HG03521 (cell line): ENCODE measurements at regions not wholly inside any gene's neighbourhood (a gene's known extent, or its start where the extent isn't known, plus 50 kb on each side); places are given as distances from the start of the nearest gene placed in this dataset.

Source experiments
- ATAC-seq: cut with Tn5 transposase; IDR thresholded peaks from one replicate; pipeline ENCODE4 v1.9.1; 2021; ENCODE audit warnings: mild to moderate bottlenecking, moderate library complexity; ENCODE audit not compliant: unreplicated experiment

- ATAC-seq = no peak
These were observed 93.5 kb upstream of the NFIA start for GRCh38 chr1:60988891-60989290.

DNA sequence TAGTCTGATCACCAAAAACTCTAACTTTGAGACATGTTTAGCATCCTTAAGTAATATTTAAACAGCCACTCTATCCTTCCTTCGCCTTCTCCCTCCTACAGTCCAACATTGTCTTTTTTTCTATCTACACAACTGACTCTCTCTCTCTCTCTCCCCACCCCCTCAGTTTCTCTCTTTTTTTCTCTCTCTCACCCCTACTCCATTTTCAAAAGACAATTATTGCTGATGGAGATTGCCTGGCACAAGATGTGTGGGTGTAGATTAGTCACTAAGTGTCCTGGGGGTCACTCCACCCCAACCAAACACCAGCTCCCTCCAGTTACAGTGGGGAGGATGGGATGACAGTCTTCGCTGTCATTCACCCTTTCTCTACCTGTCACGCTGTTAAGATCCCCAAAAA lies 94.5 kb upstream of the NFIA start:
- ATAC-seq = no peak

DNA sequence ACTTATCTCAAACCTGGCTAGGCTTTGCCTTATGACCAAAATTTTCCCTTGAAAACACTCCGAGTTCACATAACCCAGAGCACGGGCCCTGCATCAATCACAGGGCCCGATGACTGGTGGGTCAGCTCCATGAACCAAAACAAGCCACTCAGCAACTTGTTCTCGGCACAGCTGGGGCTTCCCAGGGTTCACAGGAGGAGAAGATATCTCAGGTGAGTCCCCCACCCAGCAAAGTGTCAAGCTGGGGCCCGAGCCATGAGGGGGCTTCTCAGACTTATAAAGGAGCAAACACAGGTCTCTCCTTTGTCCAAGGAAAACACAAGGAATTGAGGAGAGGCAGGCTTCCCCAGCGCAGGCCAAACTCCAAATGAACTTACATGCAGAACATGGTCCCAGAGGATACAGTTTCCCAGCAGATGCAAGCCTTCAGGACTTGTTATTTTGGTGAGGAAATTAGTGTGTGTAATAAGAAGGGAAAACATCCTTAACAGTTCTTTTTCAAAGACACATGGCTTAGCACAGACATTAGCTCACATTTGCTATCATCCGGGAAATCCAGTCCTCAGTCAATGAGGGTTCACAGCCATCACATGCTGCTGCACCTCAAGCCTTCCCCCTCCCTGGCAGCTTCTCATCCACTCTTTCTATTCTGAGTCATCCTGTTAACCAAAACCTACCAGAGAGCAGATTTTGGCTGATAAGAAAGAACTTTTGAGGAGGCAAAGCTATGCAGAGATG lies 98.1 kb upstream of the NFIA start:
- ATAC-seq = no peak

GRCh38 chr1:60983701-60984061 lies 98.7 kb upstream of the NFIA start:
- no peak for ATAC-seq

GRCh38 chr1:60982539-60982938 lies 99.8 kb upstream of the NFIA start:
- no peak for ATAC-seq

- ATAC-seq = no peak
These were observed 101.0 kb upstream of the NFIA start for GRCh38 chr1:60981357-60981756.

DNA sequence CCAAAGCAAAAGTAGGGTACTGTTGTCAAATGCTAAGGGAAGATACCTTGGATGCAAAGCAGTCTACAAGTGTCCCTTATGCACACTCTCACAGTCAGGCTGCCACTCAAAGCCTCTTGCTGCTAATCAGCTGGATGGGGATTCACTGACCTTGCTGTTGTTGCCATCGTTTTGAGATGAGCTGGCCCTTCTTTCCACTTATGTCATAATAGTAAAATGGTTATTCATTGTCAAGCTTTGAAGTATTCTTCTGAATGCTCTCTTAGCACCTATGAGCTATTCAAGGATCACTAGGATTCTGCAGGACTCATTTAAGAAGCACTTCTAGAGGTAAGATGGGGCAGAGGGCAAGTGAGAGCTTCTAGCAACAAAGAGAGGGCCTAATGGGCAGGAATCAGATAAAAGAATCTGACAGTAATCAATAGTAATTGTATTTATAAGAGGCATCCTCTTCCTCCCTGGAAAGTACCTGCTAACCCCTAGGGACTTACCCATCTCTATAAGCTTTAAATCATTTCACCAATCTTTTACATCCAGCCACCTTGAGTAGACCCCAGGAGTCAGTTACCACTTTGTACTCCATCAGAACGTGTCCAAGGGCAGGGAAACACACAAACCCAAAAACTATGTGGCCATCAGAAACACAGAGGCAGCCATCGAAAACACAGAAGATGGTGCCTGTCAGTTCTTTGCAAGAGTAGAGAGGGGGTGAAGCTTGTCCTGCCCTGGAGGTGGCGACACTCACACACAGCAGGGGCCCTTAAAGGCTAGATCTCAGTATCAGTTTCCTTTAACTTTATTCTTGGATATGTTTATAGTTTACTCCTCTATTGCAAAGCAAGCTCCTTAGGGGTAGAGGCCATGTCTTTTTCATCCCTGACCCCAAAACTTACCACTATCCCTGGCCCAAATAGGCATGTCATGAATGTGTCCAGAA lies 103.7 kb upstream of the NFIA start:
- ATAC-seq = peak; percentile 80

- no peak for ATAC-seq
These were observed 104.7 kb upstream of the NFIA start for GRCh38 chr1:60977661-60978060.

DNA sequence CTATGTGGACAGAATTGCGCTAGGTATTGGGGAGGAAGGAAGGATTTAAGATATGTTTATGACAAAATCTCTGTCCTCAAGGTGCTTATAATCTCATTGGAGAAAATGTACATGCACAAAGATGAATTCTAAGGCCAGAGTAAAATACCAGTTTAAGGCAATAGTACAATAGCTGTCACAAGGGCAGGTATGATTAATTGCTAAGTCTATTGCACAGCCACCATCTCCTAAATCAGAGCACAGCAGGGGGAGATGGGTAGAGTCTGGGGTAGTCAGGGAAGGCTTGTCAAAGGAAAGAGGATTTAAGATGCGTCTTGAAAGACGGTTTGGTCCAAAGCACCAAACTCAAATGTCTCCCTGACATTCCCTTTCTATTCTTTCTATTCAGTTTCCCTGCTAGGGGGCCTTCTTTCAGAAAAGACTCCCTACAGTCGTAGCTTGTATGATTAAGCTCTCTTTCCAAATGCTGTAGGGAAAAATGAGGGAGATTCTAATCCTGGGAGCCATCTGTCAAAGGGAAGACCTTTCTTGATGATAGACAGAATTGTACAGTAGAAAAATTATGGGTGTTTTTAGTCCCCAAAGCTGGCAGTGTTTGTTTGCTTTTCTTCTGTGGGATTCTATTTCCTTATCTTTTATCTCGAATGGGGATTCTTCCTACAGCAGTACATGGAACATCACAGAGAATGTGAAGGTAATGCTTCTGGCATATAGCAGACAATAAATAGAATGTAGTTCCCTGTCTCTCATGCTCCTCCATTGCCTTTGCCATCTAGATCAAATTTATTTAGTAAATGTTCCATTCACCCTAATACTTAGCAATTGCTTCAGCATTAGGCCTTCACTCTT lies 107.6 kb upstream of the NFIA start:
- no peak for ATAC-seq

DNA sequence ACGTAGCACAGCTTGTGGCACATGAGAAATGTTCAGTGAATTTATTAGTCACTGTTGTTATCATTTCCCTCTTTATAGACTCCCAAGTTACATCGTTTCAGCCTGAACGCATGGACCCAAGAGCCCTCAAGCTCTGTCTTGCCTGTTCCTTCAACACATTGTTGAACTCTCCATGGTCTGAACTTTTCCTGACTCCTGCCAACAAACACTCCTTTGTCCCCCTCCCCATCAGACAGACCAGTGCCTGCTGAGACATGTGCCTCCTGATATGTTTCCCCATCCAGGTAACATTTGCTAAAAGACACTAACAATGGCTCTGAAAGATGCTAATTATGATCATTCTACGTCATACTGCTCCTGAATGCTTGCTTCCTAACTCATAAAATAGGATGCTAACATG lies 108.7 kb upstream of the NFIA start:
- ATAC-seq = no peak

GRCh38 chr1:60972841-60973364 lies 109.5 kb upstream of the NFIA start:
- no peak for ATAC-seq

DNA sequence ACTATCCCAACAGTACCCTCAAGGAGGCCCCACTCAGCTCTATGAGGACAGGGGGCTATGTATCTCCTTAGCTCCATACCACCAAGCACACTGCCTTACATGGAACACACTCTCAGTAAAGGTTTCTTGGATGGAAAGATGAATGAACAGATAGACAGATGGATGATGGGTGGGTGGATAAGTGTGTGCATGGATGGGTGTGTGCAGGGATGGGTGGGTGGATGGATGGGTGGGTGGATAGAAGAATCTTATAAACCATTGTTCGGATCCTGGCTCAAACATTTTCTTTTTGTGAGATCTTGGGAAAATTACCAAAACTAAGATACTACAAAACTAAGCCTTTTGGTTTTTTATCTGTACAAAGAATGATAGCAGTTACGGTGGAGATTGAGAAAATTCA lies 111.0 kb upstream of the NFIA start:
- no peak for ATAC-seq

- no peak for ATAC-seq
These were observed 112.3 kb upstream of the NFIA start for GRCh38 chr1:60969971-60970509.

DNA sequence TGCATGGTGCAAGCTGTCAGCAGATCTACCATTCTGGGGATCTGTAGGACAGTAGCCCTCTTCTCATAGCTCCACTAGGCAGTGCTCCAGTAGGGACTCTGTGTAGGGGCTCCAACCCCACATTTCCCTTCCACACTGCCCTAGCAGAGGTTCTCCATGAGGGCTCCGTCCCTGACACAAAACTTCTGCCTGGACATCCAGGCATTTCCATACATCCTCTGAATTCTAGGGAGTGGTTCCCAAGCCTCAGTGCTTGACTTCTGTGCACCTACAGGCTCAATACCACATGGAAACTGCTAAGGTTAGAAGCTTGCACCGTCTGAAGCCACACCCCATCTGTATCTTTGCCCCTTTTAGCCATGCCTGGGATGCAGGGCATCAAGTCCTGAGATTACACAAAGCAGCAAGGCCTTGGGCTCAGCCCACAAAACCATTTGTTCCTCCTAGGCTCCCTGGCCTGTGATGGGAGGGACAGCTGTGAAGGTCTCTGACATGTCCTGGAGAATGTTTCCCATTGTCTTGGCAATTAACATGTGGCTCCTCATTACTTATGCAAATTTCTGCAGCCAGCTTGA lies 117.0 kb upstream of the NFIA start:
- no peak for ATAC-seq

GRCh38 chr1:60963167-60963940 lies 119.0 kb upstream of the NFIA start:
- ATAC-seq = no peak

DNA sequence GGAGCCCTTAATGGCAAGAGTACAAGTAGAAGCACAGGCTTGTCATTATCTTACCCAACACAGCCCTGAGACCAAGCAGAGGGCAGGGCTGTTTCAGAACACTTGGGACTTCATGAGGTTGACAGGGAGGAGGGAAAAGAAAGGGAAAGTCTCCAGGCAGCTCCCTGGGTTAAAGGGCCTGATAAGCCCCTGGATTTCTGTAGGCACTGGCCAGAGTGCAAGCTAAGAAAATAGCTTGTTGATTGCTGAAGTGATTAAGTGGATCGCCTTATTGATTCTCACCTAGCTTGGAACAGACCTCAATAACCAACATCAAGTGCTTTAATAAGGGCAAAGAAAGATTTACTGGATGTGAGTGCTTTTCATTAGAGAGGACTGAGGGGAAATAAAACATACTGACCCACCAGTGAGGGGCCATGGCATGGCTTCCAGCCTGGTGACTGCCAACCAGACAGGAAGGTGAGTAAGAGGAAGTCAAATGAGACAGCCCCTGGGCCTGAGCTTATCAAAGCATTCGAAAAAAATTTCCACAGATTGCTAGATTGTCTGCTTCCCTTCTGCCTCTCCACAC lies 121.4 kb upstream of the NFIA start:
- ATAC-seq = no peak

- no peak for ATAC-seq
These were observed 122.7 kb upstream of the NFIA start for GRCh38 chr1:60959701-60960100.

- no peak for ATAC-seq
These were observed 124.4 kb upstream of the NFIA start for GRCh38 chr1:60958001-60958400.

DNA sequence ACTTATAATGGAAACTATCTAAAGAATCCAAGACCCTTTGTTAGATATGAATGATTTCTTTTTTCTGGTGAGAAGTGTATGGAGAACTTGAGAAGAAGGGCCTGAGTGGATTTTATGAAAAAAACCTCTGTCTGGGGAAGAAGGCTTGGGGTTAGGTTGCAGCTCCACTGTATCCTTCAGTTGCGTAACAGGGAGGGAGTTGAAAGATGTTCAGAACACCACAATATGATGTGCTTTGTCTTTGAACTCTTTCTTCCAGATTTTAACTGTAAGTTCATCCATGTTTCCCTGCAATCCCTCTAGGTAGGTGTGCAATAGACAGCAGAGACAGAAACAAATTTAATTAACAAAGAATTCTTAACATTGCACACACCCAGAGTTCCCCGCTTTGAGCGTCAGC lies 125.8 kb upstream of the NFIA start:
- ATAC-seq = no peak
